ENCODE measurements at regions not wholly inside any gene's neighbourhood (a gene's known extent, or its start where the extent isn't known, plus 50 kb on each side); places are given as distances from the start of the nearest gene placed in this dataset.

GRCh38 chr12:103161582-103162362 is 204.3 kb downstream of the ASCL1 start:
- TF ChIP-seq, protein P1, sequence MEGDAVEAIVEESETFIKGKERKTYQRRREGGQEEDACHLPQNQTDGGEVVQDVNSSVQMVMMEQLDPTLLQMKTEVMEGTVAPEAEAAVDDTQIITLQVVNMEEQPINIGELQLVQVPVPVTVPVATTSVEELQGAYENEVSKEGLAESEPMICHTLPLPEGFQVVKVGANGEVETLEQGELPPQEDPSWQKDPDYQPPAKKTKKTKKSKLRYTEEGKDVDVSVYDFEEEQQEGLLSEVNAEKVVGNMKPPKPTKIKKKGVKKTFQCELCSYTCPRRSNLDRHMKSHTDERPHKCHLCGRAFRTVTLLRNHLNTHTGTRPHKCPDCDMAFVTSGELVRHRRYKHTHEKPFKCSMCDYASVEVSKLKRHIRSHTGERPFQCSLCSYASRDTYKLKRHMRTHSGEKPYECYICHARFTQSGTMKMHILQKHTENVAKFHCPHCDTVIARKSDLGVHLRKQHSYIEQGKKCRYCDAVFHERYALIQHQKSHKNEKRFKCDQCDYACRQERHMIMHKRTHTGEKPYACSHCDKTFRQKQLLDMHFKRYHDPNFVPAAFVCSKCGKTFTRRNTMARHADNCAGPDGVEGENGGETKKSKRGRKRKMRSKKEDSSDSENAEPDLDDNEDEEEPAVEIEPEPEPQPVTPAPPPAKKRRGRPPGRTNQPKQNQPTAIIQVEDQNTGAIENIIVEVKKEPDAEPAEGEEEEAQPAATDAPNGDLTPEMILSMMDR (IDR thresholded peaks at IDR 0.05; ENCODE audit: low read depth, low read length) = no peak
- no peak for TF ChIP-seq EZH2phosphoT487 (IDR thresholded peaks at IDR 0.05; ENCODE audit: low read depth)

Data from OCI-LY3 (cell line).